ENCODE measurements at regions not wholly inside any gene's neighbourhood (a gene's known extent, or its start where the extent isn't known, plus 50 kb on each side); places are given as distances from the start of the nearest gene placed in this dataset.

DNA sequence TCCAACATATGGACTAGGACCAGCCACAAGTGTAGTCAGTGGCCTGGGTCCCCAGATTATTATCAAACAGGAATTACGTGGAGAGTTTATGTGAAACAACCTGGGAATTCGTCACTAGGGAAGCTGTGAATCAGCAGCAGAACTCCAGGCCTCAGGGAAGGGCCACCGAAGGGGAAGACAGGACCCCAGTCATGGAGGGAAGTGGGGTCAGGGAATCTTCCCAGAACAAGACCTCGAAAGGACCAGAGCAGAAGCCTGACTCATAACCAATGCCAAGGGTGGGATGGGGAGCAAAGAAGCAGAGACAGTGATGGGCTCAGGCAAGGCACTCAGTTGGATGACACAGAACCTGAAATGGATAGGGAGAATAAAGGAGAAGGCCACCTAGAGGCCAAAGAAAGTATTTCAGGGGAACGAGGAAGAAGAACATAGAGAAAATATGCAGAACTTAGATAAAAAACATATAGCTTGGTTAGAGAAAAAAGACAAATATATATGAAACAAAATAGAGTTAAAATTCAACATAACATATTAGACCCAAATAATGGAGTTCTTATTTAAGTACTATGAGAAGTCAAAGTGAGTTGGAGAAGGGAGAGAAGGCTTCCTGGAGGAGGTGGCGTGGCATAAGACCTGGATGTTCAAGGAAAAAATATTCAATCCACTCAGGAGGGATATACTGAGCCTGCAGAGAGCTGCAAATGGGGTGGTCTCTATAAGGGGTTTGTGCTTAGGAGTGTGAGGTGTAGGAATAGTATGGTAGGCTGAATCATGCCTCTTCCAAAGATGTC, 66.7 kb upstream of the CAST start:
- ChIA-PET POLR2A (interaction anchor here (0.5 to 0.7 kb wide), 2 partner anchors 9 to 157 kb away, joined by 3 to 5 read pairs; no protein-coding TSS in a partner anchor), CTCF (interaction anchor here (0.5 to 2.8 kb wide), 13 partner anchors 7 to 854 kb away, joined by 3 to 15 read pairs (median 3); no protein-coding TSS in a partner anchor)
- Histone ChIP-seq H3K9me3 (no peaks in the 10 kb centered on the region), H3K27ac (ENCODE audit: low read length) (no peak overlapping the region), H3K4me1 (ENCODE audit: control insufficient read depth in 1 of 2, extremely low read depth in 1 of 2, insufficient read depth in 2 of 2, low read length in 2 of 2) (no peaks in the 10 kb centered on the region), H3K27me3 (replicated peaks in 1 of 2; ENCODE audit: control insufficient read depth in 2 of 2, extremely low read depth in 1 of 2, insufficient read depth in 2 of 2, low read length in 1 of 2) (peaks cover 0 to 2% of the 10 kb centered on the region in 2 experiments), H3K4me3 (ENCODE audit: control insufficient read depth in 1 of 2, extremely low read depth in 1 of 2, low read length in 1 of 2) (no peak overlapping the region), H3K36me3 (ENCODE audit: control insufficient read depth in 2 of 2, extremely low read depth in 1 of 2, insufficient read depth in 1 of 2, low read length in 1 of 2) (no peaks in the 10 kb centered on the region)
- H3K4me3 Mint-ChIP-seq: no peak overlapping the region
- H3K27me3 Mint-ChIP-seq: peaks cover 3 to 14% of the 10 kb centered on the region in 2 donors
- WGBS (ENCODE audit: insufficient coverage): 70% methylated on average over 2 of the region's 6 CpGs
- H3K27ac Mint-ChIP-seq: no peak overlapping the region
- no peaks in the 10 kb centered on the region for H3K4me1 Mint-ChIP-seq
- no peaks in the 10 kb centered on the region for H3K9me3 Mint-ChIP-seq
- DNase-seq: peak in 4 of 35 experiments; percentile 2 to 46 (median 5)
- no peak for ATAC-seq (replicated peaks in 1 of 4)
- H3K36me3 Mint-ChIP-seq: no peaks in the 10 kb centered on the region

GRCh38 chr5:96597438-96598020, 64.6 kb upstream of the CAST start:
- H3K27ac Mint-ChIP-seq: no peak overlapping the region
- Histone ChIP-seq H3K36me3 (ENCODE audit: control insufficient read depth in 2 of 2, extremely low read depth in 1 of 2, insufficient read depth in 1 of 2, low read length in 1 of 2) (no peaks in the 10 kb centered on the region), H3K4me1 (ENCODE audit: control insufficient read depth in 1 of 2, extremely low read depth in 1 of 2, insufficient read depth in 2 of 2, low read length in 2 of 2) (no peaks in the 10 kb centered on the region), H3K9me3 (no peaks in the 10 kb centered on the region), H3K27me3 (replicated peaks in 1 of 2; ENCODE audit: control insufficient read depth in 2 of 2, extremely low read depth in 1 of 2, insufficient read depth in 2 of 2, low read length in 1 of 2) (peaks cover 0 to 2% of the 10 kb centered on the region in 2 experiments), H3K27ac (ENCODE audit: low read length) (no peak overlapping the region), H3K4me3 (ENCODE audit: control insufficient read depth in 1 of 2, extremely low read depth in 1 of 2, low read length in 1 of 2) (no peak overlapping the region)
- H3K4me1 Mint-ChIP-seq: peaks cover 0 to 3% (median 2%) of the 10 kb centered on the region in 3 donors
- H3K27me3 Mint-ChIP-seq: peaks cover 11 to 18% of the 10 kb centered on the region in 2 donors
- POLR2A ChIA-PET: no interaction called here
- H3K36me3 Mint-ChIP-seq: no peaks in the 10 kb centered on the region
- ATAC-seq (replicated peaks in 1 of 4) (no peak), DNase-seq (no peak)
- WGBS (ENCODE audit: insufficient coverage): 41% methylated on average over 3 of the region's 4 CpGs
- H3K9me3 Mint-ChIP-seq: no peaks in the 10 kb centered on the region
- CTCF ChIA-PET: interaction anchor here (0.6 to 2.8 kb wide), 2 partner anchors 30 to 252 kb away, joined by 3 to 11 read pairs; no protein-coding TSS in a partner anchor
- H3K4me3 Mint-ChIP-seq: no peak overlapping the region

DNA sequence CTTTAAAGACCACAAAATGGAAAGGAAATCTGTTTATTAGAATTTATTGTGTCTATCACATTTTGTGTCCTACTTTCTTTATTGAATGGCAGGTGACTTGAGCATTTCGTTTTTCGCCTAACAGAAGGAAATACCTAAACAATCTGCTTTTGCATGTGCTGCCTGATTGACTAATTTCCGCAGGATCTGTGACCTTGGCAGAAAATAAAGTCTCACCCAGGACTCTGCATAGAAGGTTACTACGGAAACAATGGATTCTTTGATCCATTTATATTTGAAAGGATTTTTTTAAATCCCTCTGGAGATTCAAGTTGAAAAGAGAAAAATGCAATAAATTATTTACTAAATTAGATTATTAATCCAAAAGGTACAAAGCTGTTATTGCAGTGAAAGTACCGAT, 61.0 kb upstream of the CAST start:
- WGBS (ENCODE audit: insufficient coverage): 93% methylated on average over 3 of the region's 5 CpGs

GRCh38 chr5:96601715-96602244, 60.4 kb upstream of the CAST start:
- Histone ChIP-seq H3K27me3 (replicated peaks in 1 of 2; ENCODE audit: control insufficient read depth in 2 of 2, extremely low read depth in 1 of 2, insufficient read depth in 2 of 2, low read length in 1 of 2) (no peaks in the 10 kb centered on the region), H3K4me1 (ENCODE audit: control insufficient read depth in 1 of 2, extremely low read depth in 1 of 2, insufficient read depth in 2 of 2, low read length in 2 of 2) (no peaks in the 10 kb centered on the region), H3K9me3 (no peaks in the 10 kb centered on the region), H3K27ac (ENCODE audit: low read length) (no peak overlapping the region), H3K4me3 (ENCODE audit: control insufficient read depth in 1 of 2, extremely low read depth in 1 of 2, low read length in 1 of 2) (no peak overlapping the region), H3K36me3 (ENCODE audit: control insufficient read depth in 2 of 2, extremely low read depth in 1 of 2, insufficient read depth in 1 of 2, low read length in 1 of 2) (no peaks in the 10 kb centered on the region)
- Mint-ChIP-seq H3K4me3 (no peak overlapping the region), H3K27ac (no peak overlapping the region), H3K9me3 (no peaks in the 10 kb centered on the region), H3K4me1 (peaks cover 0 to 3% (median 2%) of the 10 kb centered on the region in 3 donors), H3K36me3 (no peaks in the 10 kb centered on the region), H3K27me3 (peaks cover 8 to 12% of the 10 kb centered on the region in 2 donors)
- peak; percentile 66 to 80 (median 76) for ATAC-seq (replicated peaks in 1 of 4)
- CTCF ChIA-PET: interaction anchor here (0.6 to 7.7 kb wide), 27 partner anchors 9 to 815 kb away, joined by 3 to 162 read pairs (median 4); no protein-coding TSS in a partner anchor
- POLR2A ChIA-PET: interaction anchor here in 1 of 2 donors (0.6 kb wide), 1 partner anchor 658 kb away, joined by 3 read pairs; no protein-coding TSS in a partner anchor
- peak in 27 of 35 experiments; percentile 8 to 81 (median 31) for DNase-seq
- WGBS (ENCODE audit: insufficient coverage): 0% methylated on average over 1 of the region's 4 CpGs

More for the DNA sequence above, 61.0 kb upstream of the CAST start:
- Mint-ChIP-seq H3K36me3 (no peaks in the 10 kb centered on the region), H3K9me3 (no peaks in the 10 kb centered on the region), H3K4me1 (peaks cover 0 to 3% (median 2%) of the 10 kb centered on the region in 3 donors), H3K27me3 (peaks cover 8 to 12% of the 10 kb centered on the region in 2 donors), H3K27ac (no peak overlapping the region), H3K4me3 (no peak overlapping the region)
- Histone ChIP-seq H3K27ac (ENCODE audit: low read length) (no peak overlapping the region), H3K4me3 (ENCODE audit: control insufficient read depth in 1 of 2, extremely low read depth in 1 of 2, low read length in 1 of 2) (no peak overlapping the region), H3K27me3 (replicated peaks in 1 of 2; ENCODE audit: control insufficient read depth in 2 of 2, extremely low read depth in 1 of 2, insufficient read depth in 2 of 2, low read length in 1 of 2) (no peaks in the 10 kb centered on the region), H3K36me3 (ENCODE audit: control insufficient read depth in 2 of 2, extremely low read depth in 1 of 2, insufficient read depth in 1 of 2, low read length in 1 of 2) (no peaks in the 10 kb centered on the region), H3K9me3 (no peaks in the 10 kb centered on the region), H3K4me1 (ENCODE audit: control insufficient read depth in 1 of 2, extremely low read depth in 1 of 2, insufficient read depth in 2 of 2, low read length in 2 of 2) (no peaks in the 10 kb centered on the region)
- ATAC-seq (replicated peaks in 1 of 4): no peak
- CTCF ChIA-PET: interaction anchor here (0.6 to 7.7 kb wide), 26 partner anchors 9 to 1934 kb away, joined by 3 to 162 read pairs (median 4); no protein-coding TSS in a partner anchor
- DNase-seq: no peak
- POLR2A ChIA-PET: no interaction called here

DNA sequence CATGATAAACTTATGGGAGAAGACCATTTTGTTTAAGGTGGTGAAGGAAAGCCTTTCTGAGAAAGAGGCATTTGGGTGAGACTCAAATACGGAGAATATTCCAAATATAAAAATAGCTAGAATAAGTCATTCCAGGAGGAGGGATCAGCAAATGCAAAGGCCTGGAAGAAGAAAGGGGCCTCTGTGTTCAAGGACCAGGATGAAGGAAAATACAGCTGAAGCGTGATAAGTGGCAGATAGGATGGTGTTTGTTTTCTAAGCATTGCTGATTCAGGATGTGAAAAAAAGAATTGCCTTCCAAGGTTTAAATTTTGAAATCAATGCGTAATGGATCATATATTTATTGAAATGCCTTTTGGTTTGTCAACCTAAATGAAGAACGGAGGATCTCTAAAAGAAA, 59.4 kb upstream of the CAST start:
- WGBS (ENCODE audit: insufficient coverage): 93% methylated on average over 2 of the region's 4 CpGs
- no peaks in the 10 kb centered on the region for H3K36me3 Mint-ChIP-seq
- ATAC-seq (replicated peaks in 1 of 4): no peak
- DNase-seq: no peak
- no peak overlapping the region for H3K4me3 Mint-ChIP-seq
- ChIA-PET CTCF (interaction anchor here (0.6 to 7.7 kb wide), 17 partner anchors 8 to 749 kb away, joined by 3 to 162 read pairs (median 3); no protein-coding TSS in a partner anchor), POLR2A (no interaction called here)
- H3K27ac Mint-ChIP-seq: no peak overlapping the region
- H3K27ac ChIP-seq (ENCODE audit: low read length): no peak overlapping the region
- H3K4me3 ChIP-seq (ENCODE audit: control insufficient read depth in 1 of 2, extremely low read depth in 1 of 2, low read length in 1 of 2): no peak overlapping the region
- peaks cover 8 to 12% of the 10 kb centered on the region in 2 donors for H3K27me3 Mint-ChIP-seq
- H3K36me3 ChIP-seq (ENCODE audit: control insufficient read depth in 2 of 2, extremely low read depth in 1 of 2, insufficient read depth in 1 of 2, low read length in 1 of 2): no peaks in the 10 kb centered on the region
- H3K27me3 ChIP-seq (replicated peaks in 1 of 2; ENCODE audit: control insufficient read depth in 2 of 2, extremely low read depth in 1 of 2, insufficient read depth in 2 of 2, low read length in 1 of 2): no peaks in the 10 kb centered on the region
- H3K4me1 ChIP-seq (ENCODE audit: control insufficient read depth in 1 of 2, extremely low read depth in 1 of 2, insufficient read depth in 2 of 2, low read length in 2 of 2): no peaks in the 10 kb centered on the region
- H3K9me3 Mint-ChIP-seq: no peaks in the 10 kb centered on the region
- peaks cover 0 to 3% (median 2%) of the 10 kb centered on the region in 3 donors for H3K4me1 Mint-ChIP-seq
- no peaks in the 10 kb centered on the region for H3K9me3 ChIP-seq

GRCh38 chr5:96605144-96605837, 56.9 kb upstream of the CAST start:
- H3K4me1 ChIP-seq (ENCODE audit: control insufficient read depth in 1 of 2, extremely low read depth in 1 of 2, insufficient read depth in 2 of 2, low read length in 2 of 2): no peaks in the 10 kb centered on the region
- H3K27ac ChIP-seq (ENCODE audit: low read length): no peak overlapping the region
- Mint-ChIP-seq H3K9me3 (no peaks in the 10 kb centered on the region), H3K4me1 (peaks cover 0 to 3% (median 2%) of the 10 kb centered on the region in 3 donors), H3K36me3 (no peaks in the 10 kb centered on the region), H3K27me3 (peaks cover 9 to 20% of the 10 kb centered on the region in 2 donors), H3K27ac (no peak overlapping the region), H3K4me3 (no peak overlapping the region)
- H3K36me3 ChIP-seq (ENCODE audit: control insufficient read depth in 2 of 2, extremely low read depth in 1 of 2, insufficient read depth in 1 of 2, low read length in 1 of 2): no peaks in the 10 kb centered on the region
- H3K27me3 ChIP-seq (replicated peaks in 1 of 2; ENCODE audit: control insufficient read depth in 2 of 2, extremely low read depth in 1 of 2, insufficient read depth in 2 of 2, low read length in 1 of 2): no peaks in the 10 kb centered on the region
- H3K4me3 ChIP-seq (ENCODE audit: control insufficient read depth in 1 of 2, extremely low read depth in 1 of 2, low read length in 1 of 2): no peak overlapping the region
- ChIA-PET POLR2A (interaction anchor here in 1 of 2 donors (0.7 to 1.6 kb wide), 2 partner anchors 10 to 165 kb away, joined by 3 read pairs; no protein-coding TSS in a partner anchor), CTCF (interaction anchor here (0.6 to 7.7 kb wide), 3 partner anchors 9 to 268 kb away, joined by 3 to 162 read pairs (median 4); no protein-coding TSS in a partner anchor)
- ATAC-seq (replicated peaks in 1 of 4) (no peak), DNase-seq (no peak)
- no CpG with 5 or more reads among the region's 1 CpG for WGBS (ENCODE audit: insufficient coverage)
- H3K9me3 ChIP-seq: no peaks in the 10 kb centered on the region
